Kidney glomerular epithelial cell (primary cell): ENCODE measurements at regions not wholly inside any gene's neighbourhood (a gene's known extent, or its start where the extent isn't known, plus 50 kb on each side); places are given as distances from the start of the nearest gene placed in this dataset.

Experiments used
- DNase-seq: peaks from one replicate; lab custom pipeline; 2025; lab: John Stamatoyannopoulos, UW

DNA sequence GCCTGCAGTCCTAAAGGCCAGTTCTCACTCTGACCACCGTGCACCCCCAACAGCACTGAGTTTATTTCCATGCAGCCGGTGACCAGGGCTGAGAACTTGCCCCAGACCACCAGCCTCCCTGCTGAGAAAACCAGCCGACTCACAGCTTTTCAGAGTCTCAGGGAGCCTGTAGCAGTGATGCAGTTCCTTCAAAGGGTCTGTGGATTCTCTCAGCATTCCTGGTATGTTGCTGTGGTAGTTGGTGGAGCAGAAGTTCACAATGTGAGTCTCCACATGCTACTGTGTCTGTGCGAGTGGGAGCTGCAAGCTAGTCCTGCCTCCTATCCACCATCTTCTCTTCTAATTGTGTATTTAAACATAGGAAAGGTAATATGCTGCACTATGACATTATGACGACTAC is 254.9 kb upstream of the KLF12 start:
- DNase-seq, result no peak

DNA sequence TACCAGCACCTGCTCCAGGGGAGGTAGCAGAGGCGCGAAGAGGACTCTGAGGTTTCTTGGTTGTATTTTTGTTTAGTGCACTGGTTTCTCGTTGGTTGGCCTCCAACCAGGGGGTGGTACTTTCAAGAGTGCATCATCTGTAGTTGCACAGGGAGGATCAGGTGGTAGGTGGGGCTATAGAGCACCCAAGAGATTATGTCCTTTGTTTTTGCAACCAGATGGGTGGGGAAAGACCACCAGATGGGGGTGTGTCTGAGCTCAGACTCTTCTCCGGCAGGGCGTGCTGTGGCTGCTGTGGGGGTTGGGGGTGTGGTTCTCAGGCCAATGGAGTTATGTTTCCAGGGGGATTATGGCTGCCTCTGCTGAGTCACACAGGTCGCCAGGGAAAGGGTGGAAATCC is 254.4 kb upstream of the KLF12 start:
- no peak for DNase-seq

GRCh38 chr13:74372511-74372910 is 238.3 kb upstream of the KLF12 start:
- DNase-seq, result no peak

GRCh38 chr13:74367193-74367592 is 233.0 kb upstream of the KLF12 start:
- no peak for DNase-seq

GRCh38 chr13:74361274-74361673 is 227.1 kb upstream of the KLF12 start:
- no peak for DNase-seq

DNA sequence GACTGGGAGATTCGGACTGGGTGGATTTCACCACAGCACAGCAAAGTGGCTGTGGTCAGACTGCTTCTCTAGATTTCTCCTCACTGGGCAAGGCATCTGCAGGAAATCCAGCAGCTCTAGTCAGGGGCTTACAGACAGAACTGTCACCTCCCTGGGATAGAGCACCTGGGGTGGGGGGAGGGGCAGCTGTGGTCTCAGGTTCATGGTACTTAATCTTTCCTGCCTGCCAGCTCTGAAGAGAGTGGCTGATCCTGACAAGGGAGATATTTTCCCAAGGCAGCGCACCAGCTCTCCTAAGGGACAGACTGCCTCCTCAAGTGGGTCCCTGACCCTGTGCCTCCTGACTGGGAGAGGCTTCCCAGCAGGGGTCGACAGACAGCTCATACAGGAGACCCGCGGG is 212.8 kb upstream of the KLF12 start:
- DNase-seq, result no peak

GRCh38 chr13:74338341-74338740 is 204.1 kb upstream of the KLF12 start:
- no peak for DNase-seq

- no peak for DNase-seq
Observed at GRCh38 chr13:74336546-74336945, 202.3 kb upstream of the KLF12 start.

- DNase-seq, result no peak
Observed at GRCh38 chr13:74335370-74335769, 201.2 kb upstream of the KLF12 start.

- no peak for DNase-seq
Observed at GRCh38 chr13:74329962-74330361, 195.8 kb upstream of the KLF12 start.

GRCh38 chr13:74325106-74325505 is 190.9 kb upstream of the KLF12 start:
- peak; percentile 16 for DNase-seq

DNA sequence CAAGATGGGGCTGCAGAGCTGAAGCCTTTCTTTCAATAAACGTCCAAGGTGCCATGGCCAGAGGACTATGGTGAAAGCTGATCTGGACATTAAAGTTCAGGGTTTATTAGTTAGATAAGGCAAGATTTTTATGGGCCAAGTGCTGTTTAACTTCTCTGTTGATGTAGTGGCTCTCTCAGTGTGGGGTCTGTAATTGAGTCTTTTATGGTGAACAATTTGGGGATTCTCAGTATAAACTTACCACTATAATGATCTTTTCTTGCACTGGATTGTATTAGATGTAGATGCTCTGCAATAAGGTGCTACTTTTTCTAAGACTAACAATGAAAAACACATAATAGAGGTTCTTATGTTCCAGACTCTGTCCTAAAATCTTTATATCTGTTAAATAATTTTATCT is 190.1 kb upstream of the KLF12 start:
- DNase-seq, result no peak

DNA sequence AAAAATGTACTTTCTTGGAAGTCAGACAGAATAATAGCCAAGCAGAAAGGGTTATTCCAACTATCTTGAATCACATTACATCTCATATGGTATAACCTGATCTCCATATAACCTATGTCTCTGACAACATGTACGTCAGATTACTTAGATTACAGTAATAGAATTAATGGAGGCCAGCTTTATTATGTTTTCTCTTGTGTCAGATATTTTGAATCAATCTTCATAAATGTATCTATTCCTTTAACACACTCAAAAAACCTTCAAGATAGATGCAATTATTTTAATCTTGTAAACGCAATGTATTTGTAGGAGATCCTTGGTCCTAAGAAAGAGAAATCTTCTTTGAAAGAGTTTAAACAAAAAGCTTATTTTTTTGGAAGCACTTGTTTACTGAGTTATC is 188.4 kb upstream of the KLF12 start:
- DNase-seq, result no peak

DNA sequence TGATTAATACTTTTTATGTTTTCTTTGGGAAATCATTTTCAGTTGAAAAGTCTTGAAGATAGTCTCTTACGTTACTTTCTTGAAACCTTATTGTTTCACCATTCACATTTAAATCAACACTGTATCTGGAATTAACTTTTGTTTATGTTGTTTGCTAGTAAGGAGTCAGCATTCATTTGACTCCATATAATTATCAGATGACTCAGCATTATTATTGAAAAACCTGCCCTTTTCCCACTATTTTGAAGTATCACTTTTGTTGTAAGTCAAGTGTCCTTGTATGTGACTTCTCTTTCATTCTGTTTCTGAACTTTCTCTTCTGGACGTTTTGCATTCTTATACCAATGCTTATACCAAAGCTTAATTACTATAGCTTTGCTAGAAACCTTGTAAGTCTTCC is 186.1 kb upstream of the KLF12 start:
- DNase-seq, result no peak

DNA sequence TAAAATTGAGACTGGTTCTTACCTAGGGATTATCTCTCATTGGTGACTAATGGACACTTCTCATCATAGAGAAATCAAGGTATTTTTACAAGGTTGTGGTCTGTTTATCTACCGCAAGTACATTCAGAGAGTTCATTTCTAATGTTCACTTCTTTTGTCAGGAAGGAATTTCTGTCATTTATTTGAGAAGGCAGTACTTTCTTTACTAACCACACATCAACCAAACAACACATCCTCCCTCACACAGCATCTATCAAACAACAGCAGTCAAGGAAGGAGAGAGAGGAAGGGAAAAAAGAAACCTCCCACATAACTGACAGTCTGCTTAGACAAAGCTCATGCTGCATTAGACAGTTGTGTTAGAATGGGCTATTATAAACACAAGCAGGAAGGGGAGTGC is 182.3 kb upstream of the KLF12 start:
- DNase-seq, result peak; percentile 76

GRCh38 chr13:74306496-74306895 is 172.3 kb upstream of the KLF12 start:
- no peak for DNase-seq

- DNase-seq, result no peak
Observed at GRCh38 chr13:74305876-74306275, 171.7 kb upstream of the KLF12 start.

DNA sequence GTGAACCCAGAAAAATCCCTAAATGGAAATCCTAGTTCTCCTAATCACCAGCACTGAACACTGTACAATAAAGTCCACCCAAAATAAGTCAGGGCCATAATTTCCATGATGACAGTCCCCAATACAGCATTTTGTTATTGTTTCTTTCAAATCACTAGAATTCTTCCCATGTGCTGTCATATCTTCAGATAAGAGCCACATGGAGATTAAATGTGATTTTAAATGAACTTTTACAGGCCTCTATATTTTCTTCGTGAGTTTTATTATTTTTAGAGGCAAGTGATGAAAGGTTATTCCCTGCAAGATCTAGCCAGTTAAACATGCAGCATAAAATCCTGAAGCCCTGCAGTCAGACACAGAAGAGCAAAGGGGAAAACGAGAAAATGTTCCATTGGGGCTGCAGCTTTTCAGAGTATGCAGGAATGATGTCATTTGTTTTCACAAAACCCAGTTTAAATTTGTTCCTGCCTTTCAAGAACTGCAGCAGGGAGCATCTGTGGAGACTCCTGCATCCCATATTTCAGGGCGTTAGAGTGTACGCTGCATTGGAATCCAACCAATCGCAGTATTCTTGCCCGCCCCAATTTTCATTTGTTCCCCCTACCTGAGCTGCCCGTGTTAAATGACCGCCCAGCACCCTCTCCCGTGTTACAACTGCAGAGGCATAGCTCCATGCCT is 167.2 kb upstream of the KLF12 start:
- no peak for DNase-seq

GRCh38 chr13:74300162-74300561 is 166.0 kb upstream of the KLF12 start:
- no peak for DNase-seq

- DNase-seq, result no peak
Observed at GRCh38 chr13:74299721-74300120, 165.5 kb upstream of the KLF12 start.

GRCh38 chr13:74298923-74299322 is 164.7 kb upstream of the KLF12 start:
- no peak for DNase-seq

- DNase-seq, result peak; percentile 99
Observed at GRCh38 chr13:74289861-74290773, 155.9 kb upstream of the KLF12 start.

DNA sequence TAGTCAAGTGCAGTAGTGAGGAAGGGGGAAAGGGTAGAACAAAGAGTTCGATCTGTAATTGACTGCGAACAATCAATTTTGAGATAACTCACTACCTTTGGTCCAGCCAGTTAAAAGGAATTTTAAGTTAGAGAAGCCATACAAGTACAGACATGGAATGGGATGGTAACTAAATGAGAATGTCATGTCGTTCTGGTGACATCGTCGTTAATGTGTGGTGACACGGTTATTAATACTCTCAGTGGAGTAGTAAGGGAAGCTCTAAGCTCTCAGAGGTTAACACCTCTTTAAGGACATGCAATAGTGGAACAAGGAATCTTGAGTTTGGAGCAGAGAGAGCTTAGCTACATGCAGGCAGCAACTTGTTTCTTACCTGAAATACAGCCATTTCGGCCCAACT is 154.9 kb upstream of the KLF12 start:
- DNase-seq, result no peak
